ENCODE measurements at regions not wholly inside any gene's neighbourhood (a gene's known extent, or its start where the extent isn't known, plus 50 kb on each side); places are given as distances from the start of the nearest gene placed in this dataset.
A peak's percentile ranks its signal among the peaks of the same experiment; 100 is the strongest.

GRCh38 chr7:155373359-155374273 is 75.9 kb downstream of the INSIG1 start:
- H3K36me3 Mint-ChIP-seq: peaks cover 1% of the 10 kb centered on the region
- Histone ChIP-seq H3K79me2 (ENCODE audit: low read depth) (no peaks in the 10 kb centered on the region), H2AFZ (replicated peaks) (no peak overlapping the region), H3K27me3 (peaks cover 100% of the 10 kb centered on the region), H3K27ac (no peak overlapping the region), H3K9ac (no peak overlapping the region), H3K9me3 (ENCODE audit: low read depth) (no peaks in the 10 kb centered on the region), H3K4me2 (peak overlapping the region; percentile 50), H3K4me3 (no peak overlapping the region), H3F3A (ENCODE audit: low read depth) (peaks cover 16% of the 10 kb centered on the region), H3K4me1 (peaks cover 13% of the 10 kb centered on the region), H3K36me3 (no peaks in the 10 kb centered on the region), H4K20me1 (ENCODE audit: low read depth) (peaks cover 83% of the 10 kb centered on the region)
- H3K27ac Mint-ChIP-seq: no peak overlapping the region
- TF ChIP-seq, protein P1, sequence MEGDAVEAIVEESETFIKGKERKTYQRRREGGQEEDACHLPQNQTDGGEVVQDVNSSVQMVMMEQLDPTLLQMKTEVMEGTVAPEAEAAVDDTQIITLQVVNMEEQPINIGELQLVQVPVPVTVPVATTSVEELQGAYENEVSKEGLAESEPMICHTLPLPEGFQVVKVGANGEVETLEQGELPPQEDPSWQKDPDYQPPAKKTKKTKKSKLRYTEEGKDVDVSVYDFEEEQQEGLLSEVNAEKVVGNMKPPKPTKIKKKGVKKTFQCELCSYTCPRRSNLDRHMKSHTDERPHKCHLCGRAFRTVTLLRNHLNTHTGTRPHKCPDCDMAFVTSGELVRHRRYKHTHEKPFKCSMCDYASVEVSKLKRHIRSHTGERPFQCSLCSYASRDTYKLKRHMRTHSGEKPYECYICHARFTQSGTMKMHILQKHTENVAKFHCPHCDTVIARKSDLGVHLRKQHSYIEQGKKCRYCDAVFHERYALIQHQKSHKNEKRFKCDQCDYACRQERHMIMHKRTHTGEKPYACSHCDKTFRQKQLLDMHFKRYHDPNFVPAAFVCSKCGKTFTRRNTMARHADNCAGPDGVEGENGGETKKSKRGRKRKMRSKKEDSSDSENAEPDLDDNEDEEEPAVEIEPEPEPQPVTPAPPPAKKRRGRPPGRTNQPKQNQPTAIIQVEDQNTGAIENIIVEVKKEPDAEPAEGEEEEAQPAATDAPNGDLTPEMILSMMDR (IDR thresholded peaks at IDR 0.05): no peak
- TF ChIP-seq EZH2phosphoT487 (IDR thresholded peaks at IDR 0.05) (peak; percentile 94), EZH2 (IDR thresholded peaks at IDR 0.05) (peak; percentile 93)
- H3K9me3 Mint-ChIP-seq: peaks cover 4% of the 10 kb centered on the region
- H3K27me3 Mint-ChIP-seq (ENCODE audit: insufficient read depth, low read depth): peaks cover 85% of the 10 kb centered on the region
- peaks cover 42% of the 10 kb centered on the region for H3K4me1 Mint-ChIP-seq
- peak; percentile 55 for DNase-seq (ENCODE audit: low spot score)
- H3K4me3 Mint-ChIP-seq: peak overlapping the region; percentile 75

- no peaks in the 10 kb centered on the region for H3K36me3 ChIP-seq
- TF ChIP-seq EZH2phosphoT487 (IDR thresholded peaks at IDR 0.05) (peak; percentile 92), EZH2 (IDR thresholded peaks at IDR 0.05) (peak; percentile 94)
- TF ChIP-seq, protein P1 (IDR thresholded peaks at IDR 0.05): no peak
- peaks cover 45% of the 10 kb centered on the region for H3K4me1 Mint-ChIP-seq
- no peak overlapping the region for H3K9ac ChIP-seq
- H3K27me3 Mint-ChIP-seq (ENCODE audit: insufficient read depth, low read depth): peaks cover 86% of the 10 kb centered on the region
- H3F3A ChIP-seq (ENCODE audit: low read depth): peaks cover 20% of the 10 kb centered on the region
- H3K9me3 Mint-ChIP-seq: peaks cover 2% of the 10 kb centered on the region
- H3K4me3 ChIP-seq: no peak overlapping the region
- no peak overlapping the region for H2AFZ ChIP-seq (replicated peaks)
- peak; percentile 63 for DNase-seq (ENCODE audit: low spot score)
- H3K27ac ChIP-seq: no peak overlapping the region
- H3K4me3 Mint-ChIP-seq: peak overlapping the region; percentile 77
- H3K9me3 ChIP-seq (ENCODE audit: low read depth): no peaks in the 10 kb centered on the region
- no peaks in the 10 kb centered on the region for H3K36me3 Mint-ChIP-seq
- H3K27me3 ChIP-seq: peaks cover 100% of the 10 kb centered on the region
- H3K79me2 ChIP-seq (ENCODE audit: low read depth): no peaks in the 10 kb centered on the region
- H4K20me1 ChIP-seq (ENCODE audit: low read depth): peaks cover 92% of the 10 kb centered on the region
- peaks cover 13% of the 10 kb centered on the region for H3K4me1 ChIP-seq
- no peak overlapping the region for H3K27ac Mint-ChIP-seq
- H3K4me2 ChIP-seq: peak overlapping the region; percentile 50
Observed at GRCh38 chr7:155374276-155375252, 76.9 kb downstream of the INSIG1 start.

GRCh38 chr7:155375337-155376277 is 77.9 kb downstream of the INSIG1 start:
- H3K36me3 ChIP-seq: no peaks in the 10 kb centered on the region
- H3K79me2 ChIP-seq (ENCODE audit: low read depth): no peaks in the 10 kb centered on the region
- Mint-ChIP-seq H3K27ac (no peak overlapping the region), H3K9me3 (peaks cover 2% of the 10 kb centered on the region), H3K4me1 (peaks cover 51% of the 10 kb centered on the region), H3K27me3 (ENCODE audit: insufficient read depth, low read depth) (peaks cover 86% of the 10 kb centered on the region), H3K36me3 (no peaks in the 10 kb centered on the region), H3K4me3 (peak overlapping the region; percentile 51)
- peak; percentile 47 for DNase-seq (ENCODE audit: low spot score)
- H3K4me3 ChIP-seq: no peak overlapping the region
- no peak for TF ChIP-seq EZH2 (IDR thresholded peaks at IDR 0.05)
- TF ChIP-seq, protein P1 (IDR thresholded peaks at IDR 0.05): no peak
- peak; percentile 65 for TF ChIP-seq EZH2phosphoT487 (IDR thresholded peaks at IDR 0.05)
- H3K27me3 ChIP-seq: peaks cover 100% of the 10 kb centered on the region
- no peak overlapping the region for H3K9ac ChIP-seq
- peaks cover 25% of the 10 kb centered on the region for H3F3A ChIP-seq (ENCODE audit: low read depth)
- H2AFZ ChIP-seq (replicated peaks): no peak overlapping the region
- peaks cover 13% of the 10 kb centered on the region for H3K4me1 ChIP-seq
- no peak overlapping the region for H3K4me2 ChIP-seq
- H4K20me1 ChIP-seq (ENCODE audit: low read depth): peaks cover 95% of the 10 kb centered on the region
- no peak overlapping the region for H3K27ac ChIP-seq
- H3K9me3 ChIP-seq (ENCODE audit: low read depth): no peaks in the 10 kb centered on the region
